A549 (cell line): ENCODE measurements at regions not wholly inside any gene's neighbourhood (a gene's known extent, or its start where the extent isn't known, plus 50 kb on each side); places are given as distances from the start of the nearest gene placed in this dataset.

ENCODE experiments used
- CBX8 ChIP-seq: fragments of 200-600 bp; sonication (generic); IDR thresholded peaks from 2 replicates; pipeline ENCODE4 v1.6.1; 2016
- EP300 ChIP-seq, 2 experiments: fragments of >200 bp; sonication (Bioruptor Twin); formaldehyde crosslinking; IDR thresholded peaks; 2 replicates in 1 of 2; 3 replicates in 1 of 2; pipeline ENCODE4 v1.6.1; 2016 to 2017
- JUN ChIP-seq, 2 experiments: fragments of >200 bp; sonication (Bioruptor Twin); formaldehyde crosslinking; IDR thresholded peaks; 2 replicates in 1 of 2; 3 replicates in 1 of 2; pipeline ENCODE4 v1.6.1; 2016 to 2017
- MAFK ChIP-seq: fragments of 450-650 bp; IDR thresholded peaks from 2 replicates; pipeline ENCODE4 v1.6.1; 2014; ENCODE audit not compliant: partially characterized antibody
- NR3C1 ChIP-seq: fragments of >200 bp; sonication (Bioruptor Twin); formaldehyde crosslinking; IDR thresholded peaks from 3 replicates; pipeline ENCODE4 v1.6.1; 2017
- PHF8 ChIP-seq: fragments of 200-600 bp; sonication (generic); IDR thresholded peaks from 2 replicates; pipeline ENCODE4 v1.6.1; 2016; ENCODE audit warnings: low read depth, mild to moderate bottlenecking, antibody characterized with exemption, moderate library complexity, borderline replicate concordance
- POLR2A ChIP-seq: IDR thresholded peaks from 2 replicates; pipeline ENCODE4 v1.6.1; 2012; ENCODE audit warnings: mild to moderate bottlenecking, low read length
- RAD21 ChIP-seq, 2 experiments: fragments of >200 bp in 1 of 2; sonication (Bioruptor Twin) in 1 of 2; formaldehyde crosslinking in 1 of 2; IDR thresholded peaks in 1 of 2; conservative IDR thresholded peaks in 1 of 2; 2 replicates in 1 of 2; 3 replicates in 1 of 2; pipeline ENCODE4 v1.6.1; 2012 to 2018; ENCODE audit warnings: inconsistent platforms in 1 of 2
- SREBF2 ChIP-seq: fragments of 450-650 bp; IDR thresholded peaks from 2 replicates; pipeline ENCODE4 v1.6.1; 2014; ENCODE audit warnings: mild to moderate bottlenecking, moderate library complexity
- TF ChIP-seq, protein P1 (sequence below): fragments of >200 bp; sonication (Bioruptor Twin); formaldehyde crosslinking; IDR thresholded peaks from 3 replicates; pipeline ENCODE4 v1.5.1; 2016

DNA sequence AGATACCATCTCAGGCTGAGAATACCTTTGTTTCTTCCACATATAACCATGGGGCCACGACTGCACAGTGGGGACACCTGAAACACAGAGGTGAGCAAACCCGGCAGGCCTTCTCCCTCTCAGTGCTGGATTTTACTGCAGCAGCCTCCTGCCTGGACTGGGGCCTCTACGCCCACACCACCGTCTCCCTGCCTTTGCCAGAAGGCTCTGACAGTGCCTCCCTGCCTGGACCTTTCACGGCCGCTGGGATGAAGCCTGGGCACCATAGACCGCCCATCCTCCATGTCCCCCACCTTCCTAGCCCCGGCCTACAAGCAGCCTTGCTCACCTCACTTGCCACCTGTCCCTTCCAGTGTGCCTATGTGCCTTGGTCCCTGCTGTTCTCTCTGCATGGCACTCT is 214.3 kb downstream of the NFKBIZ start:
- TF ChIP-seq, protein P1, sequence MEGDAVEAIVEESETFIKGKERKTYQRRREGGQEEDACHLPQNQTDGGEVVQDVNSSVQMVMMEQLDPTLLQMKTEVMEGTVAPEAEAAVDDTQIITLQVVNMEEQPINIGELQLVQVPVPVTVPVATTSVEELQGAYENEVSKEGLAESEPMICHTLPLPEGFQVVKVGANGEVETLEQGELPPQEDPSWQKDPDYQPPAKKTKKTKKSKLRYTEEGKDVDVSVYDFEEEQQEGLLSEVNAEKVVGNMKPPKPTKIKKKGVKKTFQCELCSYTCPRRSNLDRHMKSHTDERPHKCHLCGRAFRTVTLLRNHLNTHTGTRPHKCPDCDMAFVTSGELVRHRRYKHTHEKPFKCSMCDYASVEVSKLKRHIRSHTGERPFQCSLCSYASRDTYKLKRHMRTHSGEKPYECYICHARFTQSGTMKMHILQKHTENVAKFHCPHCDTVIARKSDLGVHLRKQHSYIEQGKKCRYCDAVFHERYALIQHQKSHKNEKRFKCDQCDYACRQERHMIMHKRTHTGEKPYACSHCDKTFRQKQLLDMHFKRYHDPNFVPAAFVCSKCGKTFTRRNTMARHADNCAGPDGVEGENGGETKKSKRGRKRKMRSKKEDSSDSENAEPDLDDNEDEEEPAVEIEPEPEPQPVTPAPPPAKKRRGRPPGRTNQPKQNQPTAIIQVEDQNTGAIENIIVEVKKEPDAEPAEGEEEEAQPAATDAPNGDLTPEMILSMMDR: no peak
- no peak for TF ChIP-seq EP300 (IDR thresholded peaks at IDR 0.05)
- no peak for TF ChIP-seq NR3C1
- no peak for TF ChIP-seq JUN (IDR thresholded peaks at IDR 0.05)
- TF ChIP-seq RAD21 (conservative IDR thresholded peaks at IDR 0.05 in 1 of 2, IDR thresholded peaks at IDR 0.05 in 1 of 2): no peak
- no peak for TF ChIP-seq MAFK
- no peak for TF ChIP-seq POLR2A
- no peak for TF ChIP-seq SREBF2
- no peak for TF ChIP-seq PHF8
- TF ChIP-seq CBX8: no peak
